ENCODE measurements at regions not wholly inside any gene's neighbourhood (a gene's known extent, or its start where the extent isn't known, plus 50 kb on each side); places are given as distances from the start of the nearest gene placed in this dataset.

- FAIRE-seq: no peak
- TF ChIP-seq SPI1 (IDR thresholded peaks at IDR 0.05; ENCODE audit: low read depth, low read length) (no peak), POLR2AphosphoS5 (IDR thresholded peaks at IDR 0.05; ENCODE audit: low read depth, low read length) (no peak), TAF1 (IDR thresholded peaks at IDR 0.05; ENCODE audit: low read depth, low read length) (no peak)
- DNase-seq (ENCODE audit: insufficient read length, low spot score): no peak
Measured at GRCh38 chr15:70189826-70190695, 92.3 kb upstream of the TLE3 start.

GRCh38 chr15:70188286-70188685 is 90.6 kb upstream of the TLE3 start:
- no peak for TF ChIP-seq PAX5 (IDR thresholded peaks at IDR 0.05; ENCODE audit: insufficient read depth, low read length, severe bottlenecking)
- no peak for TF ChIP-seq TAF1 (IDR thresholded peaks at IDR 0.05; ENCODE audit: low read depth, low read length)
- TF ChIP-seq POLR2A (IDR thresholded peaks at IDR 0.05; ENCODE audit: low read depth, low read length): no peak
- no peak for TF ChIP-seq POLR2AphosphoS5 (IDR thresholded peaks at IDR 0.05; ENCODE audit: low read depth, low read length)
- no peak for TF ChIP-seq SPI1 (IDR thresholded peaks at IDR 0.05; ENCODE audit: low read depth, low read length)
- TF ChIP-seq POU2F2 (IDR thresholded peaks at IDR 0.05; ENCODE audit: low read depth, low read length): no peak
- FAIRE-seq: no peak

GRCh38 chr15:70187331-70187730 is 89.6 kb upstream of the TLE3 start:
- TF ChIP-seq SPI1 (IDR thresholded peaks at IDR 0.05; ENCODE audit: low read depth, low read length): no peak
- TF ChIP-seq POLR2AphosphoS5 (IDR thresholded peaks at IDR 0.05; ENCODE audit: low read depth, low read length): no peak
- no peak for TF ChIP-seq POLR2A (IDR thresholded peaks at IDR 0.05; ENCODE audit: low read depth, low read length)
- TF ChIP-seq TAF1 (IDR thresholded peaks at IDR 0.05; ENCODE audit: low read depth, low read length): no peak
- TF ChIP-seq POU2F2 (IDR thresholded peaks at IDR 0.05; ENCODE audit: low read depth, low read length): no peak
- no peak for TF ChIP-seq PAX5 (IDR thresholded peaks at IDR 0.05; ENCODE audit: insufficient read depth, low read length, severe bottlenecking)
- DNase-seq (ENCODE audit: insufficient read length, low spot score): no peak
- FAIRE-seq: no peak

More at GRCh38 chr15:70188286-70188685, 90.6 kb upstream of the TLE3 start:
- no peak for DNase-seq (ENCODE audit: insufficient read length, low spot score)

GRCh38 chr15:70186152-70186551 is 88.4 kb upstream of the TLE3 start:
- TF ChIP-seq POU2F2 (IDR thresholded peaks at IDR 0.05; ENCODE audit: low read depth, low read length) (no peak), PAX5 (IDR thresholded peaks at IDR 0.05; ENCODE audit: insufficient read depth, low read length, severe bottlenecking) (no peak), SPI1 (IDR thresholded peaks at IDR 0.05; ENCODE audit: low read depth, low read length) (no peak)
- no peak for DNase-seq (ENCODE audit: insufficient read length, low spot score)
- no peak for FAIRE-seq

- FAIRE-seq (no peak), DNase-seq (ENCODE audit: insufficient read length, low spot score) (no peak)
- TF ChIP-seq TAF1 (IDR thresholded peaks at IDR 0.05; ENCODE audit: low read depth, low read length) (no peak), POLR2AphosphoS5 (IDR thresholded peaks at IDR 0.05; ENCODE audit: low read depth, low read length) (no peak), PAX5 (IDR thresholded peaks at IDR 0.05; ENCODE audit: insufficient read depth, low read length, severe bottlenecking) (no peak), POU2F2 (IDR thresholded peaks at IDR 0.05; ENCODE audit: low read depth, low read length) (no peak), POLR2A (IDR thresholded peaks at IDR 0.05; ENCODE audit: low read depth, low read length) (no peak), SPI1 (IDR thresholded peaks at IDR 0.05; ENCODE audit: low read depth, low read length) (no peak)
Measured at GRCh38 chr15:70185251-70185711, 87.6 kb upstream of the TLE3 start.

GRCh38 chr15:70182858-70183695 is 85.4 kb upstream of the TLE3 start:
- no peak for DNase-seq (ENCODE audit: insufficient read length, low spot score)
- FAIRE-seq: no peak
- no peak for TF ChIP-seq POU2F2 (IDR thresholded peaks at IDR 0.05; ENCODE audit: low read depth, low read length)
- no peak for TF ChIP-seq TAF1 (IDR thresholded peaks at IDR 0.05; ENCODE audit: low read depth, low read length)
- TF ChIP-seq SPI1 (IDR thresholded peaks at IDR 0.05; ENCODE audit: low read depth, low read length): no peak
- TF ChIP-seq POLR2AphosphoS5 (IDR thresholded peaks at IDR 0.05; ENCODE audit: low read depth, low read length): no peak
- TF ChIP-seq POLR2A (IDR thresholded peaks at IDR 0.05; ENCODE audit: low read depth, low read length): no peak
- no peak for TF ChIP-seq PAX5 (IDR thresholded peaks at IDR 0.05; ENCODE audit: insufficient read depth, low read length, severe bottlenecking)

GRCh38 chr15:70181626-70182255 is 84.0 kb upstream of the TLE3 start:
- DNase-seq (ENCODE audit: insufficient read length, low spot score) (no peak), FAIRE-seq (no peak)
- TF ChIP-seq POU2F2 (IDR thresholded peaks at IDR 0.05; ENCODE audit: low read depth, low read length) (no peak), TAF1 (IDR thresholded peaks at IDR 0.05; ENCODE audit: low read depth, low read length) (no peak), POLR2AphosphoS5 (IDR thresholded peaks at IDR 0.05; ENCODE audit: low read depth, low read length) (no peak), SPI1 (IDR thresholded peaks at IDR 0.05; ENCODE audit: low read depth, low read length) (no peak), PAX5 (IDR thresholded peaks at IDR 0.05; ENCODE audit: insufficient read depth, low read length, severe bottlenecking) (no peak), POLR2A (IDR thresholded peaks at IDR 0.05; ENCODE audit: low read depth, low read length) (no peak)

- no peak for FAIRE-seq
Measured at GRCh38 chr15:70180186-70180875, 82.6 kb upstream of the TLE3 start.

More at GRCh38 chr15:70180186-70180875, 82.6 kb upstream of the TLE3 start:
- DNase-seq (ENCODE audit: insufficient read length, low spot score): no peak
- no peak for TF ChIP-seq SPI1 (IDR thresholded peaks at IDR 0.05; ENCODE audit: low read depth, low read length)
- no peak for TF ChIP-seq POLR2AphosphoS5 (IDR thresholded peaks at IDR 0.05; ENCODE audit: low read depth, low read length)
- TF ChIP-seq TAF1 (IDR thresholded peaks at IDR 0.05; ENCODE audit: low read depth, low read length): no peak
- TF ChIP-seq POLR2A (IDR thresholded peaks at IDR 0.05; ENCODE audit: low read depth, low read length): no peak

Measured in GM12891 (cell line).